Ascending aorta (tissue), 2 donors: ENCODE measurements at regions not wholly inside any gene's neighbourhood (a gene's known extent, or its start where the extent isn't known, plus 50 kb on each side); places are given as distances from the start of the nearest gene placed in this dataset.
A peak's percentile ranks its signal among the peaks of the same experiment; 100 is the strongest.

Experiments used
- DNase-seq, 2 donors: peaks; one replicate each; pipeline ENCODE4 v3.0.0-alpha.2; 2019; ENCODE audit warnings: low spot score in 2 of 2
- H3K27ac ChIP-seq, 2 donors: fragments of 200-600 bp; sonication (generic); one replicate each; pipeline ENCODE4 v1.5.1; 2016 to 2017; ENCODE audit warnings: mild to moderate bottlenecking in 1 of 2
- H3K27me3 ChIP-seq: fragments of 200-600 bp; sonication (generic); one replicate; pipeline ENCODE4 v1.5.1; 2017
- H3K36me3 ChIP-seq, 2 donors: fragments of 200-600 bp; sonication (generic); one replicate each; pipeline ENCODE4 v1.5.1; 2016
- H3K4me1 ChIP-seq, 2 donors: fragments of 200-600 bp; sonication (generic); one replicate each; pipeline ENCODE4 v1.5.1; 2016 to 2017; ENCODE audit warnings: mild to moderate bottlenecking in 1 of 2
- H3K4me3 ChIP-seq, 2 donors: fragments of 200-600 bp; sonication (generic); one replicate each; pipeline ENCODE4 v1.5.1; 2016 to 2017; ENCODE audit warnings: mild to moderate bottlenecking in 1 of 2
- H3K9me3 ChIP-seq, 2 donors: fragments of 200-600 bp; sonication (generic); one replicate each; pipeline ENCODE4 v1.5.1; 2016
- intact Hi-C: fragments of 100-400 bp; cut with DNase I; formaldehyde crosslinking; loops from one replicate; pipeline ENCODE4 v1.15.1; 2023
- TF ChIP-seq, protein P1 (sequence below), 3 experiments: fragments of 200-600 bp in 2 of 3; fragments of 450-650 bp in 1 of 3; sonication (generic) in 2 of 3; IDR thresholded peaks; one replicate each; pipeline ENCODE4 v1.5.1; 2016 to 2019; ENCODE audit warnings: antibody characterized with exemption in 3 of 3, mild to moderate bottlenecking in 1 of 3, moderate library complexity in 1 of 3

GRCh38 chr18:70663141-70663540 lies 374.3 kb downstream of the SOCS6 start:
- no peak overlapping the region for H3K4me3 ChIP-seq
- H3K9me3 ChIP-seq = no peaks in the 10 kb centered on the region
- intact Hi-C loops = no loop called here
- no peaks in the 10 kb centered on the region for H3K27me3 ChIP-seq
- no peak for DNase-seq
- no peaks in the 10 kb centered on the region for H3K4me1 ChIP-seq
- no peak overlapping the region for H3K27ac ChIP-seq
- TF ChIP-seq, protein P1, sequence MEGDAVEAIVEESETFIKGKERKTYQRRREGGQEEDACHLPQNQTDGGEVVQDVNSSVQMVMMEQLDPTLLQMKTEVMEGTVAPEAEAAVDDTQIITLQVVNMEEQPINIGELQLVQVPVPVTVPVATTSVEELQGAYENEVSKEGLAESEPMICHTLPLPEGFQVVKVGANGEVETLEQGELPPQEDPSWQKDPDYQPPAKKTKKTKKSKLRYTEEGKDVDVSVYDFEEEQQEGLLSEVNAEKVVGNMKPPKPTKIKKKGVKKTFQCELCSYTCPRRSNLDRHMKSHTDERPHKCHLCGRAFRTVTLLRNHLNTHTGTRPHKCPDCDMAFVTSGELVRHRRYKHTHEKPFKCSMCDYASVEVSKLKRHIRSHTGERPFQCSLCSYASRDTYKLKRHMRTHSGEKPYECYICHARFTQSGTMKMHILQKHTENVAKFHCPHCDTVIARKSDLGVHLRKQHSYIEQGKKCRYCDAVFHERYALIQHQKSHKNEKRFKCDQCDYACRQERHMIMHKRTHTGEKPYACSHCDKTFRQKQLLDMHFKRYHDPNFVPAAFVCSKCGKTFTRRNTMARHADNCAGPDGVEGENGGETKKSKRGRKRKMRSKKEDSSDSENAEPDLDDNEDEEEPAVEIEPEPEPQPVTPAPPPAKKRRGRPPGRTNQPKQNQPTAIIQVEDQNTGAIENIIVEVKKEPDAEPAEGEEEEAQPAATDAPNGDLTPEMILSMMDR (IDR thresholded peaks at IDR 0.05) = no peak
- H3K36me3 ChIP-seq = no peaks in the 10 kb centered on the region

DNA sequence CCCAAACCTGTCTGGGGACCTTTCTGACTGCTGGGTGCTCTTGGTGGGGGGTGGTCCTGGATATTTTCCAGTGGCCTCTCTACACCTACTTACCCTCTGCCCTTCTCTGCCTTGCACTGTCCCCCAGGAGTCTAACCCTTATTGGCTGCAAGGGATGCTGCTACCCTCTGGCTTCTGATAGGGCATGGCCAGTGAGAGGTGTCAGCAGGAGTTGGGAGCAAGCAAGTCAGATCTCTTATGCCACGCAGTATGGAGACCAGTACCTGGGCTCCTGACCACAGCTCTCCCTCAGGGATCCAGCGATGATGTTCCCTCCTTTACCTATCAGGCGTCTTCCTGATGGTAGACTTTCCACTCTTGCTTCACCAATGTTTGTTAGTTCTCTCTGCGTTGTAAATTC lies 373.7 kb downstream of the SOCS6 start:
- Histone ChIP-seq H3K4me3 (no peak overlapping the region), H3K36me3 (no peaks in the 10 kb centered on the region), H3K27me3 (no peaks in the 10 kb centered on the region), H3K9me3 (no peaks in the 10 kb centered on the region), H3K4me1 (no peaks in the 10 kb centered on the region), H3K27ac (no peak overlapping the region)
- intact Hi-C loops = no loop called here
- TF ChIP-seq, protein P1 (IDR thresholded peaks at IDR 0.05) = no peak
- no peak for DNase-seq

- intact Hi-C loops = no loop called here
- Histone ChIP-seq H3K4me1 (no peaks in the 10 kb centered on the region), H3K27ac (no peak overlapping the region), H3K36me3 (no peaks in the 10 kb centered on the region), H3K9me3 (no peaks in the 10 kb centered on the region), H3K4me3 (peak overlapping the region in 1 of 2 donors; percentile 31), H3K27me3 (no peaks in the 10 kb centered on the region)
- no peak for DNase-seq
- TF ChIP-seq, protein P1 (IDR thresholded peaks at IDR 0.05) = no peak
Measured at GRCh38 chr18:70659036-70659925, 370.4 kb downstream of the SOCS6 start.

DNA sequence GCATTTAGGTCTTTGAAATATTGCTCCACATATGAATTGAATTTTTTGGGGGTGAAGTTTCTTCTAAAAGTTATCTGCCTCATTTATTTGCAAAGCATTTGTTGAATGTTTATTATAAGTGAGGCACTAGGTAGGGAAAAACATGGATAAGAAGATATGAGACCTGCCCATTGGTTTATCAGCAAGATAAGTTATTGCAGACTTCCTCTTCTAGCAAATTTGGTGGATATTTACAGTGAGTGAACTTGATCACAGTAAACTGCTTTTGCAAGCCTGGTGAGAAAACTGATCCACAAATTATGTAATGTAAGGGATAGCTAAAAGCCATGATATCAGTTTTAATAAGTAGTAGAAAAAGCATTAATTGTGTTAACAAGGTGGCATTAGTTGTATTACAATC lies 364.8 kb downstream of the SOCS6 start:
- no peak for DNase-seq
- Histone ChIP-seq H3K27ac (no peak overlapping the region), H3K27me3 (no peaks in the 10 kb centered on the region), H3K36me3 (no peaks in the 10 kb centered on the region), H3K4me1 (no peaks in the 10 kb centered on the region), H3K9me3 (no peaks in the 10 kb centered on the region), H3K4me3 (no peak overlapping the region)
- intact Hi-C loops = no loop called here
- TF ChIP-seq, protein P1 (IDR thresholded peaks at IDR 0.05) = no peak

- intact Hi-C loops = no loop called here
- Histone ChIP-seq H3K4me1 (no peaks in the 10 kb centered on the region), H3K27ac (no peak overlapping the region), H3K4me3 (no peak overlapping the region), H3K27me3 (no peaks in the 10 kb centered on the region), H3K36me3 (no peaks in the 10 kb centered on the region), H3K9me3 (no peaks in the 10 kb centered on the region)
- no peak for DNase-seq
- TF ChIP-seq, protein P1 (IDR thresholded peaks at IDR 0.05) = no peak
Measured at GRCh38 chr18:70650878-70651277, 362.0 kb downstream of the SOCS6 start.
